Rectal smooth muscle tissue (tissue), 1 donor: ENCODE measurements at regions not wholly inside any gene's neighbourhood (a gene's known extent, or its start where the extent isn't known, plus 50 kb on each side); places are given as distances from the start of the nearest gene placed in this dataset.

Experiments used
- H3K27ac ChIP-seq: one replicate; pipeline ENCODE4 v1.7.0; 2013; ENCODE audit warnings: low read depth, low read length, inconsistent platforms
- H3K27me3 ChIP-seq: one replicate; pipeline ENCODE4 v1.7.0; 2013; ENCODE audit warnings: low read length; ENCODE audit not compliant: control insufficient read depth, insufficient read depth
- H3K36me3 ChIP-seq: one replicate; pipeline ENCODE4 v1.7.0; 2013; ENCODE audit warnings: low read length; ENCODE audit not compliant: control insufficient read depth, insufficient read depth
- H3K4me1 ChIP-seq: one replicate; pipeline ENCODE4 v1.7.0; 2013; ENCODE audit warnings: low read length; ENCODE audit not compliant: control insufficient read depth, insufficient read depth
- H3K4me3 ChIP-seq: one replicate; pipeline ENCODE4 v1.7.0; 2013; ENCODE audit warnings: low read length
- H3K9ac ChIP-seq: one replicate; pipeline ENCODE4 v1.7.0; 2013; ENCODE audit warnings: low read length

- Histone ChIP-seq H3K9ac (no peak overlapping the region), H3K4me1 (no peaks in the 10 kb centered on the region), H3K27me3 (no peaks in the 10 kb centered on the region), H3K27ac (no peak overlapping the region), H3K4me3 (no peak overlapping the region), H3K36me3 (no peaks in the 10 kb centered on the region)
Observed at GRCh38 chr2:45279356-45279755, 270.1 kb upstream of the SIX2 start.

- Histone ChIP-seq H3K27ac (no peak overlapping the region), H3K9ac (no peak overlapping the region), H3K4me1 (no peaks in the 10 kb centered on the region), H3K4me3 (no peak overlapping the region), H3K27me3 (no peaks in the 10 kb centered on the region), H3K36me3 (no peaks in the 10 kb centered on the region)
Observed at GRCh38 chr2:45278365-45279078, 269.3 kb upstream of the SIX2 start.

GRCh38 chr2:45276914-45277313 is 267.7 kb upstream of the SIX2 start:
- Histone ChIP-seq H3K4me1 (no peaks in the 10 kb centered on the region), H3K9ac (no peak overlapping the region), H3K27ac (no peak overlapping the region), H3K27me3 (no peaks in the 10 kb centered on the region), H3K36me3 (no peaks in the 10 kb centered on the region), H3K4me3 (no peak overlapping the region)

- no peaks in the 10 kb centered on the region for H3K4me1 ChIP-seq
- H3K4me3 ChIP-seq = no peak overlapping the region
- H3K36me3 ChIP-seq = no peaks in the 10 kb centered on the region
- no peaks in the 10 kb centered on the region for H3K27me3 ChIP-seq
- no peak overlapping the region for H3K9ac ChIP-seq
- no peak overlapping the region for H3K27ac ChIP-seq
Observed at GRCh38 chr2:45275806-45276205, 266.6 kb upstream of the SIX2 start.

GRCh38 chr2:45275242-45275805 is 266.1 kb upstream of the SIX2 start:
- Histone ChIP-seq H3K27me3 (no peaks in the 10 kb centered on the region), H3K4me1 (no peaks in the 10 kb centered on the region), H3K36me3 (no peaks in the 10 kb centered on the region), H3K27ac (no peak overlapping the region), H3K9ac (no peak overlapping the region), H3K4me3 (no peak overlapping the region)

GRCh38 chr2:45274250-45274926 is 265.1 kb upstream of the SIX2 start:
- H3K36me3 ChIP-seq = no peaks in the 10 kb centered on the region
- no peak overlapping the region for H3K9ac ChIP-seq
- no peak overlapping the region for H3K27ac ChIP-seq
- no peak overlapping the region for H3K4me3 ChIP-seq
- no peaks in the 10 kb centered on the region for H3K4me1 ChIP-seq
- no peaks in the 10 kb centered on the region for H3K27me3 ChIP-seq

GRCh38 chr2:45273412-45274249 is 264.4 kb upstream of the SIX2 start:
- Histone ChIP-seq H3K27ac (no peak overlapping the region), H3K27me3 (no peaks in the 10 kb centered on the region), H3K36me3 (no peaks in the 10 kb centered on the region), H3K9ac (no peak overlapping the region), H3K4me3 (no peak overlapping the region), H3K4me1 (no peaks in the 10 kb centered on the region)

- H3K27ac ChIP-seq = no peak overlapping the region
- H3K4me1 ChIP-seq = no peaks in the 10 kb centered on the region
- no peak overlapping the region for H3K9ac ChIP-seq
- no peaks in the 10 kb centered on the region for H3K27me3 ChIP-seq
- no peaks in the 10 kb centered on the region for H3K36me3 ChIP-seq
- H3K4me3 ChIP-seq = no peak overlapping the region
Observed at GRCh38 chr2:45272549-45273265, 263.5 kb upstream of the SIX2 start.

- no peaks in the 10 kb centered on the region for H3K4me1 ChIP-seq
- no peaks in the 10 kb centered on the region for H3K36me3 ChIP-seq
- no peak overlapping the region for H3K27ac ChIP-seq
- H3K9ac ChIP-seq = no peak overlapping the region
- H3K4me3 ChIP-seq = no peak overlapping the region
- no peaks in the 10 kb centered on the region for H3K27me3 ChIP-seq
Observed at GRCh38 chr2:45269149-45269793, 260.0 kb upstream of the SIX2 start.

GRCh38 chr2:45268631-45269030 is 259.4 kb upstream of the SIX2 start:
- Histone ChIP-seq H3K27ac (no peak overlapping the region), H3K36me3 (no peaks in the 10 kb centered on the region), H3K27me3 (no peaks in the 10 kb centered on the region), H3K4me3 (no peak overlapping the region), H3K4me1 (no peaks in the 10 kb centered on the region), H3K9ac (no peak overlapping the region)

- Histone ChIP-seq H3K36me3 (no peaks in the 10 kb centered on the region), H3K4me3 (no peak overlapping the region), H3K9ac (no peak overlapping the region), H3K4me1 (no peaks in the 10 kb centered on the region), H3K27ac (no peak overlapping the region), H3K27me3 (no peaks in the 10 kb centered on the region)
Observed at GRCh38 chr2:45267062-45267792, 258.0 kb upstream of the SIX2 start.
